Ectodermal cell (in vitro differentiated cells): ENCODE measurements at regions not wholly inside any gene's neighbourhood (a gene's known extent, or its start where the extent isn't known, plus 50 kb on each side); places are given as distances from the start of the nearest gene placed in this dataset.

Source experiments
- H3K27ac ChIP-seq: 2 replicates; pipeline ENCODE4 v1.7.0; 2013; ENCODE audit warnings: mild to moderate bottlenecking, low read depth, low read length; ENCODE audit not compliant: insufficient read depth, poor library complexity, severe bottlenecking
- H3K27me3 ChIP-seq: 2 replicates; pipeline ENCODE4 v1.7.0; 2013; ENCODE audit warnings: mild to moderate bottlenecking, low read length; ENCODE audit not compliant: insufficient read depth, control insufficient read depth, poor library complexity, severe bottlenecking
- H3K36me3 ChIP-seq: one replicate; pipeline ENCODE4 v1.7.0; 2013; ENCODE audit warnings: low read length; ENCODE audit not compliant: control insufficient read depth, insufficient read depth
- H3K4me1 ChIP-seq: one replicate; pipeline ENCODE4 v1.7.0; 2013; ENCODE audit warnings: low read length; ENCODE audit not compliant: control insufficient read depth, insufficient read depth
- H3K4me3 ChIP-seq: 2 replicates; pipeline ENCODE4 v1.7.0; 2013; ENCODE audit warnings: low read depth, low read length, control low read depth; ENCODE audit not compliant: insufficient read depth
- H3K9me3 ChIP-seq: 2 replicates; pipeline ENCODE4 v1.7.0; 2013; ENCODE audit warnings: mild to moderate bottlenecking, low read length, moderate library complexity; ENCODE audit not compliant: control insufficient read depth
- WGBS, 2 experiments: methylation state at CpG; one replicate each; pipeline ENCODE4 v1.1.7; 2013; ENCODE audit warnings: missing lambda C conversion rate in 2 of 2; 5-methylcytosine and 5-hydroxymethylcytosine counted together

GRCh38 chr9:106691627-106692026 lies 171.3 kb upstream of the ZNF462 start:
- no peak overlapping the region for H3K4me3 ChIP-seq
- WGBS, 2 experiments, result 72 to 84% methylated on average over 4 to 6 of the region's 6 CpGs

GRCh38 chr9:106693558-106693957 lies 169.4 kb upstream of the ZNF462 start:
- Histone ChIP-seq H3K4me1 (peaks cover 4% of the 10 kb centered on the region), H3K4me3 (no peak overlapping the region), H3K36me3 (no peaks in the 10 kb centered on the region), H3K9me3 (no peaks in the 10 kb centered on the region), H3K27me3 (no peaks in the 10 kb centered on the region), H3K27ac (no peak overlapping the region)
- WGBS, 2 experiments, result 66 to 72% methylated on average over 5 of the region's 5 CpGs

More at GRCh38 chr9:106691627-106692026, 171.3 kb upstream of the ZNF462 start:
- Histone ChIP-seq H3K36me3 (no peaks in the 10 kb centered on the region), H3K27ac (no peak overlapping the region), H3K9me3 (no peaks in the 10 kb centered on the region), H3K4me1 (peaks cover 4% of the 10 kb centered on the region), H3K27me3 (no peaks in the 10 kb centered on the region)

GRCh38 chr9:106696804-106697203 lies 166.2 kb upstream of the ZNF462 start:
- Histone ChIP-seq H3K27ac (no peak overlapping the region), H3K36me3 (no peaks in the 10 kb centered on the region), H3K4me3 (no peak overlapping the region), H3K9me3 (no peaks in the 10 kb centered on the region), H3K27me3 (no peaks in the 10 kb centered on the region), H3K4me1 (peaks cover 4% of the 10 kb centered on the region)
- WGBS, 2 experiments, result 85 to 93% methylated on average over 3 to 4 of the region's 4 CpGs

- H3K4me1 ChIP-seq, result peaks cover 4% of the 10 kb centered on the region
- H3K27me3 ChIP-seq, result no peaks in the 10 kb centered on the region
- no peak overlapping the region for H3K4me3 ChIP-seq
- WGBS, 2 experiments, result 90 to 93% methylated on average over 8 of the region's 8 CpGs
- H3K9me3 ChIP-seq, result no peaks in the 10 kb centered on the region
- no peaks in the 10 kb centered on the region for H3K36me3 ChIP-seq
- no peak overlapping the region for H3K27ac ChIP-seq
Observed at GRCh38 chr9:106697390-106697749, 165.6 kb upstream of the ZNF462 start.

- no peak overlapping the region for H3K4me3 ChIP-seq
- no peaks in the 10 kb centered on the region for H3K36me3 ChIP-seq
- H3K27ac ChIP-seq, result no peak overlapping the region
- peaks cover 4% of the 10 kb centered on the region for H3K4me1 ChIP-seq
- no peaks in the 10 kb centered on the region for H3K9me3 ChIP-seq
- 90 to 92% methylated on average over 15 of the region's 16 CpGs for WGBS, 2 experiments
- no peaks in the 10 kb centered on the region for H3K27me3 ChIP-seq
Observed at GRCh38 chr9:106697750-106698502, 165.0 kb upstream of the ZNF462 start.

GRCh38 chr9:106700676-106701075 lies 162.3 kb upstream of the ZNF462 start:
- Histone ChIP-seq H3K27me3 (no peaks in the 10 kb centered on the region), H3K36me3 (no peaks in the 10 kb centered on the region), H3K27ac (no peak overlapping the region), H3K4me1 (no peaks in the 10 kb centered on the region), H3K9me3 (no peaks in the 10 kb centered on the region), H3K4me3 (no peak overlapping the region)

GRCh38 chr9:106701611-106702010 lies 161.4 kb upstream of the ZNF462 start:
- H3K36me3 ChIP-seq, result no peaks in the 10 kb centered on the region
- H3K27ac ChIP-seq, result no peak overlapping the region
- no peaks in the 10 kb centered on the region for H3K27me3 ChIP-seq
- H3K4me3 ChIP-seq, result no peak overlapping the region
- 94 to 97% methylated on average over 1 of the region's 1 CpG for WGBS, 2 experiments
- no peaks in the 10 kb centered on the region for H3K4me1 ChIP-seq
- H3K9me3 ChIP-seq, result no peaks in the 10 kb centered on the region

- Histone ChIP-seq H3K27me3 (no peaks in the 10 kb centered on the region), H3K4me3 (no peak overlapping the region)
Observed at GRCh38 chr9:106704056-106704615, 158.8 kb upstream of the ZNF462 start.

GRCh38 chr9:106707291-106707690 lies 155.7 kb upstream of the ZNF462 start:
- Histone ChIP-seq H3K4me3 (no peak overlapping the region), H3K4me1 (no peaks in the 10 kb centered on the region), H3K9me3 (no peaks in the 10 kb centered on the region), H3K36me3 (no peaks in the 10 kb centered on the region), H3K27ac (no peak overlapping the region), H3K27me3 (no peaks in the 10 kb centered on the region)
- 89 to 90% methylated on average over 1 of the region's 1 CpG for WGBS, 2 experiments

More at GRCh38 chr9:106704056-106704615, 158.8 kb upstream of the ZNF462 start:
- no peak overlapping the region for H3K27ac ChIP-seq
- no peaks in the 10 kb centered on the region for H3K9me3 ChIP-seq
- no peaks in the 10 kb centered on the region for H3K36me3 ChIP-seq
- no peaks in the 10 kb centered on the region for H3K4me1 ChIP-seq
- 89% methylated on average over 5 of the region's 5 CpGs for WGBS, 2 experiments

- no peak overlapping the region for H3K4me3 ChIP-seq
- no peaks in the 10 kb centered on the region for H3K27me3 ChIP-seq
- no peaks in the 10 kb centered on the region for H3K9me3 ChIP-seq
- H3K4me1 ChIP-seq, result no peaks in the 10 kb centered on the region
- WGBS, 2 experiments, result 95% methylated on average over 13 of the region's 13 CpGs
- H3K36me3 ChIP-seq, result no peaks in the 10 kb centered on the region
- H3K27ac ChIP-seq, result no peak overlapping the region
Observed at GRCh38 chr9:106707738-106708474, 155.1 kb upstream of the ZNF462 start.
